Activated CD4-positive, alpha-beta T cell treated with anti-CD3 and anti-CD28 coated beads, Interleukin-2, amount 50 U/mL, for 4 hours (primary cell): ENCODE measurements at regions not wholly inside any gene's neighbourhood (a gene's known extent, or its start where the extent isn't known, plus 50 kb on each side); places are given as distances from the start of the nearest gene placed in this dataset.
"Not testable (repeated sequence)": the region's sequence is repeated elsewhere in the genome, so short reads cannot be mapped to it uniquely, and the experiment has no call there.

ENCODE experiments used
- DNase-seq, 2 experiments: peaks; one replicate each; pipeline ENCODE4 v3.0.0-alpha.2; 2020

GRCh38 chr5:136738829-136739228 lies 373.5 kb upstream of the TRPC7 start:
- DNase-seq = no peak

GRCh38 chr5:136736021-136736420 lies 370.7 kb upstream of the TRPC7 start:
- no peak for DNase-seq

- not testable (repeated sequence) for DNase-seq
Measured at GRCh38 chr5:136735611-136736010, 370.3 kb upstream of the TRPC7 start.

DNA sequence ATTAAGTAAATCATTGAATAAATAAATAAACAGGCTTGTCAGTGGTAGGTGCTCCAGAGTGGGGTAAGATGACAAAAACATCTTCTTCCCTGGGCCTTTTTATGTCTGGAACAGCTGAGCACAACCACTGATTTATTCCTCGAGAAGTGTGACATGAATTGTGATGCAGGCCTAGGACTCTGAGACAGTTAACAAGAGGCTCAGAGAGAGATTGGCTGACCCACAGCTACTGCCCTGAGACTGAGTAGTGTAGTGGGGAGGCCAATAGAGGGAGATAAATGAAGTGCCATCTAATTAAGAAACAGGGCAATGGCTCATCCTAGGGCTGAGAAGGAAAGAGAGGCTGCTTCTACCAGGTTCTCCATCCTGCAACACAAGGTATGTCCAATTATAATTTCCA lies 369.3 kb upstream of the TRPC7 start:
- DNase-seq = no peak

DNA sequence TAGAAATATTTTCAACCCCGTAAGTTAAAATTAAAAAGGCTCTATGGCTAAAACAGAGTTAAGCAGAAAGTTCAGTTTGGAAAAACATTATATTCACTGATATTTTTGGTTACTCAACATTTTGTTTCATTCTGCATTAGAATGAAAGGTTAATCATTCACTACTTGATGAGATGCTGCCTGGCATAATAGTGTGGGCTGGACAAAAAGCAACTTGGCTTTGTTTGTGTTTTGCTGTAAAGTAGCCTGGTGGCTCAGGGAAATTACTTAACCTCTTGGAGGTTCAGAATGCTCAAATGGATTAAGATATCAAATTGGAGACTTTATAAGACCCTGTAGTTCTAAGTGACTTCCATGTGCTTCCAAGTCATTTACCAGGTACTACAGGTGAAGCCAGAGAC lies 367.4 kb upstream of the TRPC7 start:
- DNase-seq = no peak

DNA sequence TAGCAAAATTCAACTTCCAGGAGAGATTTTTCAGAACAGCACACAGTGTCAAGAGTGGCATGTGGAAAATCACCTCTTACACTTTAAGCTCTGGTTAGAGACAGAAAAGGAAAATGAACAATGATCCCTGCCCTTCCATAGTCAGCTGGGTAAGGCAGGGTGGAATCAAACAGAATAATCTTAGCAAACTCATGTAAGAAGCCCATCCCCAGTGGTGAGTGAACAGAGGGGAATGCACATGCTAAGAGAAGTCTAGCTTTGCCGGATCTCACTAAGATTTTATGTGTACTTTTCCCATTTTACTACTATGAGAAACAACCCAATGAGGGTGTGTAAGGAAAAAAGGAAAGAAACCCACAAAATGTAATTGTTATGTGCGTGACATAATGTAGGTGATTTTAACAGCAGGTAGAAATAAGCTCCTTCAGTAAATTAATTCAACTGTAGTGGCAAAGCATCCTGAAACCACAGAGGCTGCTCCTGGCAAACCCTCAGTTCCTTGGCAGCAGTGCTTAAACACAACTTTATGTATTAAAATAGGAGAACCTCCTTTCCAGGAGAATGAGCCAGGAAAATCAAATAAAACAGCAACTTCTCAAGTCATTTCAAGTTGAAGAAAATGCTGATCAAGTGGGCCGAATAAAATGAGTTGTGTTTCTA lies 366.0 kb upstream of the TRPC7 start:
- no peak for DNase-seq

DNA sequence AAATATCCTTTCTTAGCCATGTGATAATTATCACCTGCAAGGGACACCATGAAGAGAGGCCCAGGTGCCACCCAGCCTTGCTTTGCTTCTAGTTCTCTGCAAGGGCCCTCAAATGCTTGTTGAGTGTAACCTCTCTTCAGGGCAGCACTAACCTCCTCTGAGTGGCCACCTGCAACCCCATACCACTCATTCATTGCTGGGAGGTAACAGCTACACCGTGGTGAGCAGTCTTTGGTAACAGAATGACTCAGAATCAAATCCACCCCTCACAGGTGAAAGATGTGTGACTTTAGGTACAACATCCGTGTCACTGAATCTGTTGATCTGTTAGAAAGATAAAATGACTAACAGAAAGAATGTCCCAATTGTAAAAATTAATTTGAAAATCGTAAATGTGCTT lies 365.1 kb upstream of the TRPC7 start:
- DNase-seq = no peak

DNA sequence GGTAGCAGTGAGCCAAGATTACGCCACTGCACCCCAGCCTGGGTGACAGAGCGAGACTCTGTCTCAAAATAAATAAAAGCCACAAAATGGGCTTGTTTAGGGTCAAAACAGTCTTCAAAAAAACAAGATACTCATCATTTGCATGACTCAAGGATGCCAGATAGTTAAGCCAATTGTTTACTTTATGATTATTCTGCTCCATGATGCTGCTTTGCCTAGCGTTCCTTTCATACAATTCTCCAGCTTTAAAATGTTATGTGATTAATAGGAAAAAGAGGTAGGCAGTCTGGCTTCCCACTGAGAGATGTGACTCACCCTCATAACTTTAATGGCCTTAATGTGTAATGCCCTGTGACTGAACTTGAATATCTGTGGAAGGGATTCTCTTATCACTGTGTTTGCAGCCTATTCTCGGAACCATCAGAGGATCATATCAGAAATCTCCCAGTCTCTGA lies 364.6 kb upstream of the TRPC7 start:
- no peak for DNase-seq

- DNase-seq = no peak
Measured at GRCh38 chr5:136726506-136726905, 361.2 kb upstream of the TRPC7 start.

GRCh38 chr5:136724161-136724560 lies 358.8 kb upstream of the TRPC7 start:
- DNase-seq = no peak

DNA sequence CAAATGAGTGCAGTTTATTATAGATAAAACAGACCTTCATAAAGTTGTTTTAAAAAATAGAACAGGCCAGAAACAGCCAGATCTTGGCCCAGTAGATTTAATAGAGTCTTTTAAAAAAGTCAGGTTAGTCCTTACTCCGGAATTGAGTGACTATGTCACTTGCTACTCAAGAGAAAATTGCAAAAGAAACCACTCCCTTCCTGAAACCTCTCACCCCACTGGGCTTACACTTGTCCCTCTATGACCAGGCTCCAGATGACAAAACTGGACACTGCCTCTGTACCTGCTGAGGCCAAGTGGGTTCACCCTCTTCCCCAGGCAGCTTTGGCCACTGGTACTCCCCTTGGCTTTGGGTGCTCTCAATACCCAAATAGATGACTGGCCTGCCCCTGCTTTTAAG lies 357.2 kb upstream of the TRPC7 start:
- no peak for DNase-seq

DNA sequence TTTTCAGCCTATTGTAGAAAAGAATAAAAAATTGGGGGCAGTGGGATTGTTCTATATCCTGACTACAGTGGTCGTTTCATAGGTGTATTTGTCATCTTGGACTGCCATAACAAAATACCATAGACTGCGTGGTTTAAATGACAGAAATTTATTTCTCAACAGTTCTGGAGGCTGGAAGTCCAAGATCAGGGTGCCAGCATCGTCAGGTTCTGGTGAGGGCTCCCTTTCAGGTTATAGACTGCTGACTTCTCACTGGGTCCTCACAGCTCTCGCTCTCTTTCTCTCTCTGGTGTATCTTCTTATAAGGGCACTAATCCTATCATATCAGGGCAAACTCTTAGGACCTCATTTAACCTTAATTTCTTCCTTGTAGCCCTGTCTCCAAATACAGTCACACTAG lies 356.7 kb upstream of the TRPC7 start:
- no peak for DNase-seq

DNA sequence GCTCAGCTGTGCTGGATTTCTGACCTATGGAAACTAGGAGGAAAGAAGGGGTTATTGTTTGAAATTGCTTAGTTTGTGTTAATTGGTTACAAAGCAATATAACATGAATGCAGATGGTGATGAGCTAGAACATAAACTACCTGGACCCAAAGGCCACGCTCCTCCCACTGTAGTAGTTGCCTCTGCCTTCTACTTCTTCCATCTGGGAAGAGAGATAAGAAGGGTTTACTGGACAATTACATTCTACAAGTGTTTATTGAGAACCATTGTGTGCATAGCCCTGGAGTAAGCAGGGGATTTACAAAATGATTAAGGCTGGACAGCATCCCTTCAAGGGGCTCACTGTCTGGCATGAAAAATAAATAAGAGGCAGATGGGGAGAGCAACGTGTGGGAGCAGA lies 355.3 kb upstream of the TRPC7 start:
- DNase-seq = no peak

DNA sequence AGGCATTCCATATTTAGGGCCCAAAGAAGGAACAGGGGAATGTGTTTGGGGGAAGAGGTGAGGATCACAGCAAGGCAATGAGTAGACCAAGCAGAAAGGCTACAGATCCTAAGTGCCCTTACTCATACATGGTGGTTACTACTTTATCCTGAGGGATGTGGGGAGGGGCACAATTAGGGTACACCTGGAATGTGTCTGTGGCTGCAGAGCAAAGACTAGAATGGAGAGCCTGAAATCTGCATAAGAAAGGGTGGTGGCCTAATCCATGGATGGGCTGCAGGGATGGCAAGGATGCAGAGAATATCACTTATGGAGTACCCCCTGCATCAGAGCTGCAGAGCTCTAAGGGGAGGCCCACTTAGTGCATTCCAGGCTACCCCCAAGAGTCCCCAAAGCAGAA lies 352.6 kb upstream of the TRPC7 start:
- DNase-seq = no peak

DNA sequence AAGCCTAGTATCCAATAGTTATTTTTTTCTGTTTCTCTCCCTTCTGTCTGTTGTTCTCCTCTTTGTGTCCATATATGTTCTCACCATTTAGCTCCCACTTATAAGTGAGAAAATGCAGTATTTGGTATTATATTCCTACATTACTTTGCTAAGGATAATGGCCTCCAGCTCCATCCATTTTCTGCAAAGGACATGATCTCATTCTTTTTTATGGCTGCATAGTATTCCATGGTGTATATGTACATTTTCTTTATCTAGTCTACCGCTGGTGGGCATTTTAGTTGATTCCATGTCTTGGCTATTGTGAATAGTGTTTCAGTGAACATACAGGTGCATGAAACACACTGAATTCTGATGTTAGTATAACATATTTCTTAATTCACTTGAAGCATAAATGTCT lies 348.9 kb upstream of the TRPC7 start:
- DNase-seq = no peak

- no peak for DNase-seq
Measured at GRCh38 chr5:136712628-136713027, 347.3 kb upstream of the TRPC7 start.

DNA sequence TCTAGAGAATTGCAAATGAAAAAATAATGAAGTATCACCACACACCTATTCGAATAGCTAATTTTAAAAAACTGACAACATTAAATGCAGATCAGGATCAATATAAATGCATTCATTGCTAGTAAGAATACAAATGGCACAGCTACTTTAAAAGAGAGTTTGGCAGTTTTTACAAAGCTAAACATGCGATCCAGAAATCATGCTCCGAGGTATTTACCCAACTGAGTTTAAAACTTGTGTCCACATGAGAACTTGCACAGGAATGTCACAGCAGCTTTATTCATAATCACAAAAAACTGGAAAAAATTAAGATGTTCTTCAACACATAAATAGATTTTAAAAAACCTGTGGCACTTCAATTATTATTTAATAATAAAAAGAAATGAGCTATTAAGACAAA lies 345.5 kb upstream of the TRPC7 start:
- no peak for DNase-seq

DNA sequence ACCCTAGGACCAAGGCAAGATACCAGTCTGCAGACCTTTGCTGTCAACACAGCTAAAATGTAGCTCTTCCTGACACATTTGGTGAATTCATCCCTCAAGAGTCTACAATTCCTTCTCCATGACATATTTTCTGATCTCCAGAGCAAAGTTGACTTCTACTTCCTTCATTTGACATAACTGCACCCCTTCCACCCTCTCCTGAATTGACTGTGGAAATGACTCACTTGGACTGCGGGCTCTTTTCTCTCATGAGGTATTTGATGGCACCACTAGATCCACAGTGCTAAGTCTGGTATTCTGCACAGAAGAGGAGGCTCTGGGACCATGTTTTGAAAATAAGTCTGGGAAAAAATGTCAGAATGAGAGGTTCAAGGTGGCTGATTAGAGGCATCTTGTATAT lies 338.4 kb upstream of the TRPC7 start:
- DNase-seq = no peak

GRCh38 chr5:136703036-136703435 lies 337.7 kb upstream of the TRPC7 start:
- DNase-seq = no peak

DNA sequence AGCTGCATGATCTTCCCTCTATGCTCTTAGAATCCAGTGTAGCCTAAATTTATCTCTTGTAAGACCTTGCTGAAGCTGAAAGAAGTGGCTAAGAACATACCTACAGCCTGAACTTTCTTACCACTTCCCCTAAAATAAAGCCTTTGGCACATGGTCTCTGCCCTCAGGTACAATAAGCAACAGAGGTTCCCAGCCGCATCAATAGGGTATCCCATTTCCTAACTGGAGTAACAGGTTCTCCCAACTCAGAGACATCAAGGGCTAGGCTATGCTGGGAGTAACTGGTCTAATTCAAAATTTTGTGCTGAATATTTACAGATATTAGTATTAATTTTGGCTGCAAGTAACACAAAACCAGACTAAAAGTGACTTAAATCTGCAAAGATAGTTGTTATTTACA lies 335.8 kb upstream of the TRPC7 start:
- no peak for DNase-seq

GRCh38 chr5:136699651-136700050 lies 334.3 kb upstream of the TRPC7 start:
- DNase-seq = no peak

- DNase-seq = no peak
Measured at GRCh38 chr5:136698970-136699369, 333.6 kb upstream of the TRPC7 start.

DNA sequence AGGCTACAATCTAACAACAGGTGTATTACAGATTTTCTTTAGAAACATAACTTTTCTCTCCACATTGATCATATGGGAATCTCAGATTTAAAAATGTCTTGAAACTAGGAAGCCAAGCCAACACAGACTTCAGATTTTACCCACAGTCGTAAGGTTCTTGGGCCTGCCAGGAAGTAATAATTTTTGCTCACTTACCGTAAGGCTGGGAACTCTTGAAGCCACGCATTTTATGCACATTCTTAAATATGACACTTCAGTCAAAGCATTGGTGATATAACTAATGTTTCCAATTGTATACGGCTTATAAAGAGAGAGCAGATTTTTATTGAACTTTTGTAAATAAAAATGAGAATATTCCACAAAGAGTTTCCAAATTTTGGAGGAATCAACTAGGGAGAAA lies 328.9 kb upstream of the TRPC7 start:
- DNase-seq = no peak

DNA sequence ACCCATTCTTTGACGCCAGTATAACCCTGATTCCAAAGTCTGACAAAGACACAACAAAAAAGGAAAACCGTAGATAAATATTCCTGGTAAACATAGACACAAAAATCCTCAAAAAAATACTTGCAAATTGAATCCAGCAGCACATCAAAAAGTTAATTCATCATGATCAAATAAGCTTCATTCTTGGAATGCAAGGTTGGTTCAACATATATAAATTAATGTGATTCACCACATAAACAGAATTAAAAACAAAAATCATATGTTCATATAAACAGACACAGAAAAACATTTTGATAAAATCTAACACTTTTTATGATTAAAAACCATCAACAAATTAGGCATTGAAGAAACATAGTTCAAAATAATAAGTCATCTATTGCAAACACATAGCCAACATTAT lies 324.2 kb upstream of the TRPC7 start:
- DNase-seq = no peak

GRCh38 chr5:136686192-136686872 lies 321.0 kb upstream of the TRPC7 start:
- no peak for DNase-seq
